ENCODE measurements at regions not wholly inside any gene's neighbourhood (a gene's known extent, or its start where the extent isn't known, plus 50 kb on each side); places are given as distances from the start of the nearest gene placed in this dataset.

DNA sequence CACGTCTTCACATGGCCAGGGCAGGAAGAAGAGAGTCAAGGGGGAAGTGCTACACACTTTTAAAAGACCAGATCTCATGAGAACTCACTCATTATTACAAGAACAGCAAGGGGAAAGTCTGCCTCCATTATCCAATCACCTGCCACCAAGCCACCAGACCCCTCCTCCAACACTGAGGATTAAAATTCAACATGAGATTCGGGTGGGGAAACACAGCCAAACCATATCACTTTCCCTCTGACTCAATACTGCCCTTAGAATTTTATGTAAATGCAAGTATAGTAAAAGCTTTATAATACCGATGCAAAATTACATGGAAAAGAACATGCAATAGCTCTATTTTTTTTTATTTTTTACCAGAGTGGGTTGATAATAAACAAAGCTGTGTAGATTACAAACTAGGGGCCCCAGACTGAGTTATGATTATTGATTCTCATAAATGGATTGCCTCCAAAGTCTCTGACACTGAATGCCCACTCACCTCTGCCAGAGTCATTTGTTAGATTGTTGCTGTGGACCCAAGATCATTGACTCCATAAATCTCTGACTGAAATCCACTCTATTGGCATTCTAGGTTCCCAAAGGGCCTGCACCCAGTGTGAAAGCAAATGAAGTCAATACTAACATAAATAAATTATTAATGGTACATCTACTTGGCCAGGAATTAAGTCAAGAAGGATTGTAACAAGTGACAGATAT is 184.8 kb upstream of the FUT9 start:
- Mint-ChIP-seq H3K4me3 (no peak overlapping the region), H3K27me3 (ENCODE audit: low read depth) (no peaks in the 10 kb centered on the region), H3K9me3 (peaks cover 4% of the 10 kb centered on the region), H3K27ac (no peak overlapping the region), H3K4me1 (ENCODE audit: low read depth) (no peaks in the 10 kb centered on the region), H3K36me3 (ENCODE audit: low read depth) (no peaks in the 10 kb centered on the region)
- no peak for DNase-seq
- CTCF ChIA-PET, result no interaction called here
- intact Hi-C loops (cut with micrococcal nuclease), result no loop called here

DNA sequence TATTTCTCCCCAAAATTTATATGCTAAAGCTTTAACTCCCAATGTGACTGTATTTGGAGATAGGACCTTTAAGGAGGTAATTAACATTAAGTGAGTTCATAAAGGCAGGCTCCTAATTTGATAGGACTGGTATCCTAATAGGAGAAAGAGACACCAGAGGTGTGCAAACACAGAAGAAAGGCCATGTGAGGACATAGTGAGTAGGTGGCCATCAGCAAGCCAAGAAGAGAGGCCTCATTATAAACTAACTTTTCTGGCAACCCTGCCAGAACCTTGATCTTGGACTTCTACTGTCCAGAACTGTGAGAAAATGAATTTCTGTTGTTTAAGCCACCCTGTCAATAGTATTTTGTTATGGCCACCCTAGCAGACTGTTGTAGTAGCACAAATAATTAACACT is 177.9 kb upstream of the FUT9 start:
- Mint-ChIP-seq H3K4me3 (no peak overlapping the region), H3K27me3 (ENCODE audit: low read depth) (no peaks in the 10 kb centered on the region), H3K36me3 (ENCODE audit: low read depth) (no peaks in the 10 kb centered on the region), H3K9me3 (peaks cover 2% of the 10 kb centered on the region), H3K4me1 (ENCODE audit: low read depth) (no peaks in the 10 kb centered on the region), H3K27ac (no peak overlapping the region)
- CTCF ChIA-PET, result no interaction called here
- DNase-seq, result no peak
- intact Hi-C loops (cut with micrococcal nuclease), result no loop called here

DNA sequence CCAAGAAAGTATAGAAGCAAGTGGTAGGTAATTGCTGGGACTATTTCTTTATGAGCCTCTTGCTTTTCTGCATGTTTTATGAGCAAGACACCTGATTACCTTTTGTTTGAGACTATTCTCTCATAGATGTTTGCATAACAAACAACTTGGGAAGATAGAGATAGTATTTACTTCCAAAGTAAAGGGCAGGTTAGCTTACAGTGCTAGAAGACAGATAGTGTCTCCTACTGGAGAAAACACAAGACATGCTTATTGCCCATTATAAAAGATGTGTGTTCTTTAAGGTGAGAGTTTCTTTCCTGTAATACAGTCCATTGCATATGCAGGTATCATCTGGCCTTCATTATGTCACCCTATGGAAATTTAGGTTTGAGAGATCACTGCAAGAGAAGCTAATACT is 174.2 kb upstream of the FUT9 start:
- DNase-seq, result no peak
- H3K4me1 Mint-ChIP-seq (ENCODE audit: low read depth), result no peaks in the 10 kb centered on the region
- H3K4me3 Mint-ChIP-seq, result no peak overlapping the region
- no peaks in the 10 kb centered on the region for H3K27me3 Mint-ChIP-seq (ENCODE audit: low read depth)
- H3K9me3 Mint-ChIP-seq, result no peaks in the 10 kb centered on the region
- CTCF ChIA-PET, result no interaction called here
- no peaks in the 10 kb centered on the region for H3K36me3 Mint-ChIP-seq (ENCODE audit: low read depth)
- H3K27ac Mint-ChIP-seq, result no peak overlapping the region
- intact Hi-C loops (cut with micrococcal nuclease), result no loop called here

DNA sequence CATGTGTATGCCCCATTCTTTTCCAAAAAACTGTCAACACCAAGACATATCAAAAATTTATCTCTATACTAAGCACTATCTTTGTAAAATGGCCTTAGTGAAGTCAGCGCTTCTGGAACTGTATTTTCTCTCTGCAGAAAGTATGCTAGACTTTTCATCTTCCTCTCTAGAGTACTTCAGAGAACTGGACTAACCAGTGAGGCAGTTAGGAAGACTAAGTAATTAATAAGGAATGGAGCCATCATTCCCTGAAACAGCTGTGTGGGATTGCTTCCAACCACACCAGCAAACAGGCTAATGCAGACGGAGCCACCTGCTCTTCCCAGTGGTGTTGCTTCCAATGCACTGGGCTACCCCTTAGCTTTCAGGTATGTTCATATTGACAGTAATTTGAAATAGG is 169.1 kb upstream of the FUT9 start:
- DNase-seq, result no peak
- CTCF ChIA-PET, result interaction anchor here (0.6 kb wide), 1 partner anchor 204 kb away, joined by 3 read pairs; no protein-coding TSS in a partner anchor
- H3K36me3 Mint-ChIP-seq (ENCODE audit: low read depth), result no peaks in the 10 kb centered on the region
- H3K27me3 Mint-ChIP-seq (ENCODE audit: low read depth), result no peaks in the 10 kb centered on the region
- H3K4me1 Mint-ChIP-seq (ENCODE audit: low read depth), result no peaks in the 10 kb centered on the region
- no peak overlapping the region for H3K27ac Mint-ChIP-seq
- no peaks in the 10 kb centered on the region for H3K9me3 Mint-ChIP-seq
- intact Hi-C loops (cut with micrococcal nuclease), result no loop called here
- no peak overlapping the region for H3K4me3 Mint-ChIP-seq

DNA sequence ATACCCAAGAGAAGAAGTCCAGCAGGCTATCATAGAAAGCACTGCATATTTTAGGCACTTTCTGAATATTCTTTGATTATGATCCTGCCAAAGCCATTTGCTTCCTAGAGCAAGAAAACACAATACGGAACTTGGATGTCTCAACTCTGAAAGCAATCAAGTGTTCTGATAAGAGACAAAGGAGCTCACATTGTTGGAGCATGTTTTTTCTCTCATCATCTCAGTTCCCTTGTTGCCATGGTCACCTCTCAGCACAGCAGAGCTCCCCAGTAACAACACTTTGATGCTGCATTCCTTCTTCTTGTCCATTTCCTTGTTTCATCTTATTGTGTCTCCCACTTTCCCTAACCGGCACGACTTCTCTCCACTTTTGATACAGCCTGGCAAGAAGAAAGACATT is 168.7 kb upstream of the FUT9 start:
- H3K36me3 Mint-ChIP-seq (ENCODE audit: low read depth), result no peaks in the 10 kb centered on the region
- H3K9me3 Mint-ChIP-seq, result no peaks in the 10 kb centered on the region
- DNase-seq, result no peak
- intact Hi-C loops (cut with micrococcal nuclease), result no loop called here
- no peak overlapping the region for H3K4me3 Mint-ChIP-seq
- no peaks in the 10 kb centered on the region for H3K27me3 Mint-ChIP-seq (ENCODE audit: low read depth)
- CTCF ChIA-PET, result no interaction called here
- H3K4me1 Mint-ChIP-seq (ENCODE audit: low read depth), result no peaks in the 10 kb centered on the region
- no peak overlapping the region for H3K27ac Mint-ChIP-seq

GRCh38 chr6:95848717-95849116 is 167.1 kb upstream of the FUT9 start:
- Mint-ChIP-seq H3K27ac (no peak overlapping the region), H3K4me3 (no peak overlapping the region), H3K27me3 (ENCODE audit: low read depth) (no peaks in the 10 kb centered on the region), H3K4me1 (ENCODE audit: low read depth) (no peaks in the 10 kb centered on the region), H3K9me3 (no peaks in the 10 kb centered on the region), H3K36me3 (ENCODE audit: low read depth) (no peaks in the 10 kb centered on the region)
- CTCF ChIA-PET, result no interaction called here
- intact Hi-C loops (cut with micrococcal nuclease), result no loop called here
- no peak for DNase-seq

DNA sequence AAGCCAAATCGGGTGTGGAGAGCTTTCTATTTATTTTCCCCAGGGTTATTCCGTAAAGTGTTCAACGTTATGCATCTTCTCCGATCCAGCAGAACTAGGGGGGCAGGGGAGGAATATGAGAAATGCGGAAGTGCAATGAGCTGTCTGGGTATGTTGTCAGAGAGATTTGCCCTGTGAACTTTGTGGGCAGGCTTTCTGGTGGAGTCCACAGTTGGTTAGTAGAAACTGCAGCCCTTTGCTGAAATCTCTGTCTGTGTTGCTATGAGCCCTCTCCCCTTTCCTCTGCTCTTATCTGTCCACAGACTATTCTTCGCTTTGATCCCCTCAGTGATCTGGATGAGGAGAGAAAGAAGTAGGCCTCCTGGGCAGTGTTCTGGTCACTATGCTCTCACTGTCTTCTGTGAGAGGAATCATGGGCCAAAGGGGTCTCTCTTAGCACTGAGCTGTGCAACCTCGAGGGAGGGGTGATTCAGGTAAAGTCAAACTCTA is 158.9 kb upstream of the FUT9 start:
- Mint-ChIP-seq H3K4me1 (ENCODE audit: low read depth) (no peaks in the 10 kb centered on the region), H3K36me3 (ENCODE audit: low read depth) (no peaks in the 10 kb centered on the region), H3K4me3 (no peak overlapping the region), H3K27me3 (ENCODE audit: low read depth) (no peaks in the 10 kb centered on the region), H3K27ac (no peak overlapping the region), H3K9me3 (peaks cover 9% of the 10 kb centered on the region)
- CTCF ChIA-PET, result no interaction called here
- intact Hi-C loops (cut with micrococcal nuclease), result no loop called here
- no peak for DNase-seq

- intact Hi-C loops (cut with micrococcal nuclease), result loop anchor here (1.0 kb wide), 2 partner anchors 435 to 502 kb away; no protein-coding TSS in a partner anchor
- no peak overlapping the region for H3K4me3 Mint-ChIP-seq
- H3K27me3 Mint-ChIP-seq (ENCODE audit: low read depth), result no peaks in the 10 kb centered on the region
- no peak overlapping the region for H3K27ac Mint-ChIP-seq
- CTCF ChIA-PET, result no interaction called here
- DNase-seq, result no peak
- H3K36me3 Mint-ChIP-seq (ENCODE audit: low read depth), result no peaks in the 10 kb centered on the region
- H3K9me3 Mint-ChIP-seq, result no peaks in the 10 kb centered on the region
- no peaks in the 10 kb centered on the region for H3K4me1 Mint-ChIP-seq (ENCODE audit: low read depth)
These were observed 149.9 kb upstream of the FUT9 start for GRCh38 chr6:95865857-95866256.

- H3K4me3 Mint-ChIP-seq, result no peak overlapping the region
- no peaks in the 10 kb centered on the region for H3K27me3 Mint-ChIP-seq (ENCODE audit: low read depth)
- no peaks in the 10 kb centered on the region for H3K36me3 Mint-ChIP-seq (ENCODE audit: low read depth)
- H3K4me1 Mint-ChIP-seq (ENCODE audit: low read depth), result no peaks in the 10 kb centered on the region
- no peaks in the 10 kb centered on the region for H3K9me3 Mint-ChIP-seq
- DNase-seq, result peak; percentile 8
- intact Hi-C loops (cut with micrococcal nuclease), result loop anchor here (1.0 kb wide), 2 partner anchors 435 to 502 kb away; no protein-coding TSS in a partner anchor
- H3K27ac Mint-ChIP-seq, result no peak overlapping the region
- CTCF ChIA-PET, result no interaction called here
These were observed 149.0 kb upstream of the FUT9 start for GRCh38 chr6:95866732-95867131.

GRCh38 chr6:95867205-95867604 is 148.6 kb upstream of the FUT9 start:
- no peak for DNase-seq
- Mint-ChIP-seq H3K27me3 (ENCODE audit: low read depth) (no peaks in the 10 kb centered on the region), H3K27ac (no peak overlapping the region), H3K9me3 (no peaks in the 10 kb centered on the region), H3K36me3 (ENCODE audit: low read depth) (no peaks in the 10 kb centered on the region), H3K4me1 (ENCODE audit: low read depth) (no peaks in the 10 kb centered on the region), H3K4me3 (no peak overlapping the region)
- CTCF ChIA-PET, result no interaction called here
- intact Hi-C loops (cut with micrococcal nuclease), result no loop called here

GRCh38 chr6:95877480-95877879 is 138.3 kb upstream of the FUT9 start:
- Mint-ChIP-seq H3K9me3 (no peaks in the 10 kb centered on the region), H3K4me3 (no peak overlapping the region), H3K27me3 (ENCODE audit: low read depth) (no peaks in the 10 kb centered on the region), H3K4me1 (ENCODE audit: low read depth) (no peaks in the 10 kb centered on the region), H3K27ac (no peak overlapping the region), H3K36me3 (ENCODE audit: low read depth) (no peaks in the 10 kb centered on the region)
- no peak for DNase-seq
- CTCF ChIA-PET, result no interaction called here
- intact Hi-C loops (cut with micrococcal nuclease), result no loop called here

DNA sequence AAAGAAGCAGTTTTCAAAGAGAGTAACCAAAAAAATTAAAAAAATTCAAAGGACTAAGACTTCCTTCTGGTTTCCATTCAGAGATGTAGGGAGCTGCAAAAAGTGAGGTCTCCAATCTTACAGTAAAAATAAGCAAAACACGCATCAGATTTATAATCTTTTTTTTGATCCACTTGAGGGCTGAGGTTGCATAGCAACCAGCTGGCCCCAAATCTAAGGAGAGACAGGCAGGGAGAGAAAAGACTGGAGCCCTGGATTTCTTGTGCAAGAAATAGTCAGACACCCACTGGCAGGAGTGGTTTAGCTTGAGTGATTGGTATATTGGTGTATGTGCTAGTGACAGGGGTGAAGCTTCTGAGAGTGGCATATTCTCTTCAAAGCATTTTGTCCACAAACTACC is 135.9 kb upstream of the FUT9 start:
- no peak overlapping the region for H3K4me3 Mint-ChIP-seq
- CTCF ChIA-PET, result no interaction called here
- intact Hi-C loops (cut with micrococcal nuclease), result no loop called here

DNA sequence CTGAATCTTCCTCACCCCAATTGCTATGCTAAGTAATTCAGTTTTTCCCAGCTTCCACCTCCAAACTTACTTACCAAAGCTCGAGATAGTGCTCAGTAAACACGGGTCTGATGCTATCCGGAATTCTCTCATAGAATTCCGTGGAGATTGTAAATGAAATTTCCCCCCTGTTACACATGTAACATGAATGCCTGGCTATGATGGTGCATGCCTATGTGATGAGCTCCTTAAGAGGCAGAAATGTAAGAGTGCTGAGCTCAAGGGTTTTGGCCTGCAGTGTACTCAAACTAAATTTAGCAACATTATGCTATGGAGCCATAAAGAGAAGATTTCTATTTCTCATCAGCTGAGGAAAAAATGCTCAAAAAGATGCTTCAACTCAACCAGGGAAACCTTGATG is 133.4 kb upstream of the FUT9 start:
- CTCF ChIA-PET, result no interaction called here
- Mint-ChIP-seq H3K4me1 (ENCODE audit: low read depth) (no peaks in the 10 kb centered on the region), H3K27me3 (ENCODE audit: low read depth) (no peaks in the 10 kb centered on the region), H3K27ac (no peak overlapping the region), H3K4me3 (no peak overlapping the region), H3K9me3 (no peaks in the 10 kb centered on the region), H3K36me3 (ENCODE audit: low read depth) (no peaks in the 10 kb centered on the region)
- intact Hi-C loops (cut with micrococcal nuclease), result no loop called here
- no peak for DNase-seq

More for the DNA sequence above, 135.9 kb upstream of the FUT9 start:
- no peaks in the 10 kb centered on the region for H3K27me3 Mint-ChIP-seq (ENCODE audit: low read depth)
- no peak overlapping the region for H3K27ac Mint-ChIP-seq
- no peak for DNase-seq
- H3K36me3 Mint-ChIP-seq (ENCODE audit: low read depth), result no peaks in the 10 kb centered on the region
- H3K4me1 Mint-ChIP-seq (ENCODE audit: low read depth), result no peaks in the 10 kb centered on the region
- H3K9me3 Mint-ChIP-seq, result no peaks in the 10 kb centered on the region

Measured in activated naive CD4-positive, alpha-beta T cell treated with anti-CD3 and anti-CD28 coated beads for 36 hours (primary cell).